Body of pancreas (tissue), 4 donors: ENCODE measurements at regions not wholly inside any gene's neighbourhood (a gene's known extent, or its start where the extent isn't known, plus 50 kb on each side); places are given as distances from the start of the nearest gene placed in this dataset.
"Not testable (repeated sequence)": the region's sequence is repeated elsewhere in the genome, so short reads cannot be mapped to it uniquely, and the experiment has no call there.

Experiments
- ATAC-seq: fragments of 150-250 bp; one replicate; pipeline ENCODE4 v1.9.1; 2016
- DNase-seq, 4 donors: peaks; one replicate each; pipeline ENCODE4 v3.0.0-alpha.2; 2019
- H3K27ac ChIP-seq, 4 donors: fragments of 200-600 bp; sonication (generic); 1 replicate in 3 of 4; 2 replicates in 1 of 4; pipeline versions ENCODE4 v1.5.1 to v1.6.1; 2016 to 2019; ENCODE audit warnings: mild to moderate bottlenecking in 1 of 4, mixed read lengths in 1 of 4, moderate library complexity in 1 of 4
- H3K27me3 ChIP-seq, 2 donors: fragments of 200-600 bp; sonication (generic); one replicate each; pipeline ENCODE4 v1.6.0; 2016; ENCODE audit warnings: mild to moderate bottlenecking in 1 of 2
- H3K36me3 ChIP-seq, 2 donors: fragments of 200-600 bp; sonication (generic); replicated peaks in 1 of 2; 2 replicates each; pipeline ENCODE4 v1.5.1; 2016; ENCODE audit warnings: low read depth in 2 of 2; ENCODE audit not compliant: insufficient read depth in 1 of 2
- H3K4me1 ChIP-seq: fragments of 200-600 bp; sonication (generic); one replicate; pipeline ENCODE4 v1.6.0; 2016
- H3K4me3 ChIP-seq, 2 donors: fragments of 200-600 bp; sonication (generic); 1 replicate in 1 of 2; 2 replicates in 1 of 2; pipeline ENCODE4 v1.5.1; 2016 to 2019
- H3K9me3 ChIP-seq, 3 donors: fragments of 200-600 bp; sonication (generic); 1 replicate in 2 of 3; 2 replicates in 1 of 3; pipeline ENCODE4 v1.5.1; 2016
- CTCF ChIP-seq, 7 experiments: fragments of 450-650 bp in 4 of 7; fragments of 200-600 bp in 3 of 7; sonication (generic) in 3 of 7; IDR thresholded peaks; one replicate each; pipeline ENCODE4 v1.5.1; 2016 to 2019; ENCODE audit warnings: antibody characterized with exemption in 7 of 7
- POLR2A ChIP-seq, 3 donors: fragments of 450-650 bp; IDR thresholded peaks; one replicate each; pipeline ENCODE4 v1.6.1; 2016; ENCODE audit warnings: antibody characterized with exemption in 3 of 3, mild to moderate bottlenecking in 2 of 3
- WGBS, 2 donors: methylation state at CpG; one replicate each; pipeline ENCODE4 v1.1.5; 2017; 5-methylcytosine and 5-hydroxymethylcytosine counted together
- intact Hi-C: fragments of 100-400 bp; cut with DNase I; formaldehyde crosslinking; loops from one replicate; pipeline ENCODE4 v1.15.1; 2023

- DNase-seq (no peak), ATAC-seq (no peak)
- Histone ChIP-seq H3K27me3 (no peaks in the 10 kb centered on the region), H3K4me3 (no peak overlapping the region), H3K4me1 (no peaks in the 10 kb centered on the region), H3K36me3 (no peaks in the 10 kb centered on the region), H3K9me3 (no peaks in the 10 kb centered on the region), H3K27ac (no peak overlapping the region)
- 68 to 75% methylated on average over 8 of the region's 8 CpGs for WGBS, 2 donors
- intact Hi-C loops = no loop called here
- TF ChIP-seq POLR2A (IDR thresholded peaks at IDR 0.05) = no peak
- TF ChIP-seq CTCF (IDR thresholded peaks at IDR 0.05) = no peak
Observed at GRCh38 chr18:1438458-1438910, 533.8 kb downstream of the ADCYAP1 start.

DNA sequence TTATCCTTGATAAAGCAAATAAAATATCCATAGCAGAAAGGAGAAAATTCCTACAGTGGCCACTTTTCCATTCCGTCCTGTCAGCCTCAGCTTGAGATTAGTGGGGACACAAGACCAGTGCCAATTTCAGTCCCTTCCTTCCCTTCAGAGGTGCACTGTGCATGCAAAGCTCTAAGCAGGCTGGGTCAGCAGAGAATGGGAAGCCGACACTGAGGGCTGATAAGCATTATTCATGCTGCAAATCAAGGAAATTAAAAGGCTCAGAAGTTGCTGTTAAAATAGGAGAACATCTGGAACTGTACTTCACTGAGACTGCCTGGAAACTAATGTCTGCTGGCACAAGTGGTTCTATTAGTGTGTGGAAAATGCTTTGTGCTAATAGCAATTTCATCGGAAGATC lies 534.3 kb downstream of the ADCYAP1 start:
- no peak for DNase-seq
- no peak overlapping the region for H3K27ac ChIP-seq
- H3K36me3 ChIP-seq = no peaks in the 10 kb centered on the region
- no peaks in the 10 kb centered on the region for H3K27me3 ChIP-seq
- TF ChIP-seq CTCF (IDR thresholded peaks at IDR 0.05) (no peak), POLR2A (IDR thresholded peaks at IDR 0.05) (no peak)
- no peak overlapping the region for H3K4me3 ChIP-seq
- WGBS, 2 donors = 58 to 60% methylated on average over 3 of the region's 3 CpGs
- H3K9me3 ChIP-seq = no peaks in the 10 kb centered on the region
- ATAC-seq = no peak
- intact Hi-C loops = no loop called here
- no peaks in the 10 kb centered on the region for H3K4me1 ChIP-seq

DNA sequence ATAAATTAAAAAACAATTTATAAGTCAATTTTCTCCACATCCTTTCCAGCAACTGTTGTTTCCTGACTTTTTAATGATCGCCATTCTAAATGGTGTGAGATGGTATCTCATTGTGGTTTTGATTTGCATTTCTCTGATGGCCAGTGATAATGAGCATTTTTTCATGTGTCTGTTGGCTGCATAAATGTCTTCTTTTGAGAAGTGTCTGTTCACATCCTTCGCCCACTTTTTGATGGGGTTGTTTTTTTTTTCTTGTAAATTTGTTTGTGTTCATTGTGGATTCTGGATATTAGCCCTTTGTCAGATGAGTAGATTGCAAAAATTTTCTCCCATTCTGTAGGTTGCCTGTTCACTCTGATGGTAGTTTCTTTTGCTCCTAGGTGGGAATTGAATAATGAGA lies 539.4 kb downstream of the ADCYAP1 start:
- H3K27me3 ChIP-seq, H3K36me3 ChIP-seq, H3K9me3 ChIP-seq, H3K27ac ChIP-seq, DNase-seq, H3K4me1 ChIP-seq, ATAC-seq, H3K4me3 ChIP-seq, intact Hi-C loops: not testable (repeated sequence)
- 55 to 75% methylated on average over 2 of the region's 2 CpGs for WGBS, 2 donors

- no peak overlapping the region for H3K27ac ChIP-seq
- no peak for ATAC-seq
- WGBS, 2 donors = 29 to 35% methylated on average over 1 of the region's 1 CpG
- intact Hi-C loops = no loop called here
- no peaks in the 10 kb centered on the region for H3K9me3 ChIP-seq
- H3K4me3 ChIP-seq = no peak overlapping the region
- no peak for TF ChIP-seq POLR2A (IDR thresholded peaks at IDR 0.05)
- TF ChIP-seq CTCF (IDR thresholded peaks at IDR 0.05) = no peak
- H3K27me3 ChIP-seq = no peaks in the 10 kb centered on the region
- no peak for DNase-seq
- no peaks in the 10 kb centered on the region for H3K36me3 ChIP-seq
- no peaks in the 10 kb centered on the region for H3K4me1 ChIP-seq
Observed at GRCh38 chr18:1446765-1447164, 542.1 kb downstream of the ADCYAP1 start.

- no peak for TF ChIP-seq CTCF (IDR thresholded peaks at IDR 0.05)
- no peak for TF ChIP-seq POLR2A (IDR thresholded peaks at IDR 0.05)
- WGBS, 2 donors = 37 to 84% methylated on average over 1 of the region's 1 CpG
- no peaks in the 10 kb centered on the region for H3K4me1 ChIP-seq
- DNase-seq = no peak
- H3K9me3 ChIP-seq = no peaks in the 10 kb centered on the region
- intact Hi-C loops = no loop called here
- ATAC-seq = no peak
- no peaks in the 10 kb centered on the region for H3K27me3 ChIP-seq
- no peak overlapping the region for H3K27ac ChIP-seq
- no peak overlapping the region for H3K4me3 ChIP-seq
- no peaks in the 10 kb centered on the region for H3K36me3 ChIP-seq
Observed at GRCh38 chr18:1452821-1453220, 548.1 kb downstream of the ADCYAP1 start.
